Mammary epithelial cell (primary cell): ENCODE measurements at regions not wholly inside any gene's neighbourhood (a gene's known extent, or its start where the extent isn't known, plus 50 kb on each side); places are given as distances from the start of the nearest gene placed in this dataset.

Source experiments
- EZH2 ChIP-seq: IDR thresholded peaks from 2 replicates; pipeline ENCODE4 v1.6.1; 2012; ENCODE audit warnings: low read length, inconsistent platforms, borderline replicate concordance
- TF ChIP-seq, protein P1 (sequence below), 2 donors: IDR thresholded peaks in 1 of 2; conservative IDR thresholded peaks in 1 of 2; 2 replicates each; pipeline ENCODE4 v1.5.1; 2011 to 2012; ENCODE audit warnings: inconsistent platforms in 2 of 2, low read length in 2 of 2, mild to moderate bottlenecking in 2 of 2, control low read depth in 1 of 2, low read depth in 1 of 2; ENCODE audit not compliant: insufficient read depth in 1 of 2; ENCODE audit errors: extremely low read depth in 1 of 2

DNA sequence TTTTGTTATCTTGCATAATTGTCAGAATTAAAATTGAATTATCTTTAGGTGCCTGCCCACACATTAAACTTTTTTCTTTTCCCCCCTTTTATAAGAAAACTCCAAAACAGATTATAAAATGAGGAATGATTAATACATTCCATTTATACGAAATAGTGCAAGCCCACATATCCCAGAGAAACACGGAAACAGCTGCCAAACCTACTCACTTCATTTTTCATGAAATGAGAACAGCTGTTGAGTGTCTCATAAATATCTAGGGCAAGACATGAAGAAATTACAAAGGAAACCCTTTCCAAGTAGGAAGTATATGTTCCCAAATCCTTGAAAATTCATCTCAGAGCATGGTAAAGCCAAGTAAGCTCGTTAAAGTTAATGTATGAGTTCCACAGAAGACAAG lies 459.4 kb upstream of the NMUR2 start:
- TF ChIP-seq, protein P1, sequence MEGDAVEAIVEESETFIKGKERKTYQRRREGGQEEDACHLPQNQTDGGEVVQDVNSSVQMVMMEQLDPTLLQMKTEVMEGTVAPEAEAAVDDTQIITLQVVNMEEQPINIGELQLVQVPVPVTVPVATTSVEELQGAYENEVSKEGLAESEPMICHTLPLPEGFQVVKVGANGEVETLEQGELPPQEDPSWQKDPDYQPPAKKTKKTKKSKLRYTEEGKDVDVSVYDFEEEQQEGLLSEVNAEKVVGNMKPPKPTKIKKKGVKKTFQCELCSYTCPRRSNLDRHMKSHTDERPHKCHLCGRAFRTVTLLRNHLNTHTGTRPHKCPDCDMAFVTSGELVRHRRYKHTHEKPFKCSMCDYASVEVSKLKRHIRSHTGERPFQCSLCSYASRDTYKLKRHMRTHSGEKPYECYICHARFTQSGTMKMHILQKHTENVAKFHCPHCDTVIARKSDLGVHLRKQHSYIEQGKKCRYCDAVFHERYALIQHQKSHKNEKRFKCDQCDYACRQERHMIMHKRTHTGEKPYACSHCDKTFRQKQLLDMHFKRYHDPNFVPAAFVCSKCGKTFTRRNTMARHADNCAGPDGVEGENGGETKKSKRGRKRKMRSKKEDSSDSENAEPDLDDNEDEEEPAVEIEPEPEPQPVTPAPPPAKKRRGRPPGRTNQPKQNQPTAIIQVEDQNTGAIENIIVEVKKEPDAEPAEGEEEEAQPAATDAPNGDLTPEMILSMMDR (conservative IDR thresholded peaks at IDR 0.05 in 1 of 2, IDR thresholded peaks at IDR 0.05 in 1 of 2; ENCODE audit: extremely low read depth in 1 of 2, insufficient read depth in 1 of 2, low read depth in 1 of 2, low read length in 2 of 2), result no peak
- no peak for TF ChIP-seq EZH2
